Stimulated activated CD8-positive, alpha-beta memory T cell treated with anti-CD3 and anti-CD28 coated beads, Interleukin-15, amount 100 ng/mL, for 48 hours (primary cell): ENCODE measurements at regions not wholly inside any gene's neighbourhood (a gene's known extent, or its start where the extent isn't known, plus 50 kb on each side); places are given as distances from the start of the nearest gene placed in this dataset.

Source experiments
- DNase-seq, 2 donors: peaks; one replicate each; pipeline ENCODE4 v3.0.0-alpha.2; 2020; ENCODE audit warnings: low read depth in 2 of 2

DNA sequence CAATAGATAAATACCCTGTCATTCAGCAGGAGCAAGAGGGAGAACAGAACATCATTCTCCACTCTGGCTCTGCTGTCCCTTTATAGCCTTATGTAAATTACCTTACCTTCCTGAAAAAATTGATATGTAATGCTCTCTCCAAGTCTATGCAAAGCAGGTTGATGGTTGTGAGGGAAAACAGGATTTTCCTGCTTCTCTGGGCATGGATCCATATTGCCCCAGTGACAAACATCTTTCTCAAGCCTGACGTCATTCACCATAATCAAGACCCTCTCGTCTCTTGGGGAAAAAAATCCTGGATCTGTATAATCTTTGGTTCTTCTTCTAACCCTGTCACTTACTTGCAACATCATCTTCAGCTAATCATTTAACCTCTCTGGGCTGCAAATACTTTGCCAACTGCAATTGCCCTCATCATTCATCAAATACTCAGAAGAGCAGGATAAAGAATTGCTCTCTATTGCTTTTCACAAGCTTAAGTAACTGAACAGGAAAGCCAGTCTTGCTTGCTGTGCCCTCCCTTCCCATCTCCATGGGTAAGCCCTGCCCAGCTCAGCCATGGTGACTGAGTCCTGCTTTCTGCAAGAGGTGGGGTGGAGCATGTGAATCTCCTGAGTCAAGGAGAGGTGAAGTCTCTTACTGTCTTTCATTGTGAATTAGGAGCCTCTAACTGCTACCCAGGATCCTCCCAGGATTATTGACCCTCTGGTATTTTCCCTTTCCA, 123.7 kb upstream of the KLF7 start:
- DNase-seq: no peak

DNA sequence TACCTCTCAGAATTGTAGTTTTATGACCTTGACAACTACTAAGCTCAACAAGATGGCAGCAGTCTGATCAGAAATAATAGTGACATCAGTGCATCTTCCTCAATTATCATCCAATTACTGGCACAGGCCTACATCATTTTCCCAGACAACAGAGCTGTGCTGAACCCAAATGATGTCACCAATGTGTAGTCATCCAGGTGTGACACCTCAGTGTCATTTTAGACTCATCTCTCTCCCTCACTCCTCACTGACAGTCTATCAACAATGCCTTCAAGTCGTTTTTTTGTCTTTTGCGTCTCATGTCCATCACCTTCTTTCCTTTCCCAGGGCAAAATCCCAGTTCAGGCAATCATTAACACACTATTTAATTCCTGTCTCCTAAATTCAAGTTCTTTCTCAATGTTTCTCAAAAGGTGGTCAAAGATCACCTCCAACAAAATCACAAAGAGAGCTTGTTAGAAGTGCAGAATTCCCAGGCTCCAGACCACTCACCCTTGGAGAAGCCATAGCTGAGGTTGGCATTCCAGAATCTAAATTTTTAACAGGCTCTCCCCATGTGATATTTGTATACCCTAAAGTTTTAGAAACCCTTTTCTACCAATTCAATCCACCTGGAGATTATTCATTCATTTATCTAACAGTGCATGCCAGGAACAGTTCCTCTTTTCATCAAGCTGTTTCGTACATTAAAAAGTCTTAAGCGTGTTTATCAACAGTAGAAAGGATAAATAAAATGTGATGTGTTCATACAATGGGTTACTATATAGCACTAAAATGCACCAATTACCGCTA, 125.3 kb upstream of the KLF7 start:
- DNase-seq: no peak

DNA sequence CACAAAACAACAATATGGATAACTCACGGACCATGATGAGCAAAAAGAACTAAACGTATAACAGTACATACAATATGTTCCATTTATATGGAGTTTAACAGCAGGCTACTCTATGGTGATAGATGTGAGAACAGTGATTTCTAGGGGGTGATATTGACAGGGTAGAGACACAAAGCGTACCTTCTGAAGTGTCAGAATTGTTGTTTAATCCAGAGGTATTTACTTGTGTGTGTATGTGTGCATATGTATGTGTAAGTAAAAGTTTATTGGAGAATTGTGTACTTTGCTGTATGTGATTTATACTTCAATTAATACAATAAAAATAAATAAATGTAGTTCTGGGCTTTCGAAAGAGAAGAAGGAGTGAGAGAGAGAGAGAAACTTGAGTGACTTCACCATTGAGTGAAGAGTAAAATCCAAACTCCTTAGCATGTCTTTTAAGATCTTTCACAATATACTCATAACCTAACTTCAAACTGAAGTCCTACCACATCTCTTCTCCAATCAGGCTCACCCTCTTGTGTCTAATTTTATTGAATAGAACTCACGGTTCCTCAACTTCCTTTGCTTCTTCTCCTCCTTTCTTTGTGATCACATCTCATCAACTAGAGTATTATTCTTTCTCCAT, 126.0 kb upstream of the KLF7 start:
- DNase-seq: no peak

DNA sequence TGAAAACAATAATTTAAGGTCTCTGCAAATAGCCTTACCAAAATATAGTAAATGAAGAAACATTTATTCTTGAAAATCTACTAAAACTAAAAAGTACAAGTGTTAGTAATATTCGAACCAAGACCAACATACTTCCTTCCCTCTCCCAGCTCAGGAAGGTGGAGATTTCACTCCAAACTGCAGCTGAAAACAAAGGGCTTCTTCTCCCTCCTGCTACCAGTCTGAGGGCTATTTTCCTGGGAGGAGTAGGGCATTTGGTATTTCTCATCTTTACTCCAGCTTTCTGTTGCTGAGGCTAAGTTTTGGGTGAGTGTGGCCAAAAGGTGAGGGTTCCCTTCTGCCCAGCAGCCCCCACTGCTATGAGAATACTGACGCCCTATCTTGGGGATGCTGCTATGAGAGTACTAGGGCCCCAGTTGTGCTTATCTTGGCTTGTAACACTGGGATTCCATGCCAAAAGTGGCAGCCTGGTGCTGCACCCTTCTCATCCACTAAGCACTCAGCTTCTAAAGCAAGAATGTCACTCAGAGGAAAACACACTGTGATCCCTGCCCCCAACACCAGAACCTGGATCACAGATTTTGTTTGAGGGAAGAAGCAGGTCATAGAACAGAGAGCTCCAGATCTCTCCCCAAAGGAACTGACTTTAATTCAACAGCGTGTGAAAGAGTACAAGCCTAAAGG, 130.7 kb upstream of the KLF7 start:
- DNase-seq: no peak

DNA sequence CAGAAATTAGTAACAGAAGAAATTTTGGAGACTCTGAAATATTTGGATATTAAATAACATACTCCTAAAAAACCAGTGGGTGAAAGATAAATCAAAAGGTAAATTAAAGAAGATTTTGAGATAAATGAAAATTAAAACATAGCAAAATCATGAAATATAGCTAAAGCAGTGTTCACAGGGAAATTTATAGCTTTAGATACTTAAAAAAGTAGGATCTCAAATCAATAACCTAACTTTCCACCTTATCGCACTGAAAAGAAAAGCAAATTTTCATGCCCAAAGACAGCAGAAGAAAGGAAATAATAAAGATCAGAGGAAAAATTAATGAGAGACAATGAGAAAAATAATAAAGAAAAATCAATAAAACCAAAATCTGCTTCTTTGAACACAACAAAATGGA, 135.1 kb upstream of the KLF7 start:
- no peak for DNase-seq

DNA sequence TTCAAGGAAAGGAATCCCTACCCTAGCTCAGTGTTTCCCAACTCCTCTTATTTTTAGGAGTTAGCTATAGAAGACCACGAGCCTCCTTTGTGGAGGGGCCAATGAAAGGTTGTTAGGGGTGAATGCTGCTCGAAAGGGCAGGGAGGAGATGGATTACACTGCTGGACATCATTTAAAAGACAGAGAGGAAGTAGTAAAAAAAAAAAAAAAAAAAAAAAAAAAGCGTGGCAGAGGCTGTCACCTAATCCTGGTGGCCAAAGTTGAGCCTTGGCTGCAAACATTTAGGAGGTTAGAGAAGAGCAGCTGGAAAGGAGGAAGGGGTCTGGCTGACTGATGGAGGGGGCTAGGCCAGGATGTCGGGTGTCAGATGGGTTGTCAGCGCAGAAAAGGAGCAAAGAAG, 139.0 kb upstream of the KLF7 start:
- DNase-seq: no peak

DNA sequence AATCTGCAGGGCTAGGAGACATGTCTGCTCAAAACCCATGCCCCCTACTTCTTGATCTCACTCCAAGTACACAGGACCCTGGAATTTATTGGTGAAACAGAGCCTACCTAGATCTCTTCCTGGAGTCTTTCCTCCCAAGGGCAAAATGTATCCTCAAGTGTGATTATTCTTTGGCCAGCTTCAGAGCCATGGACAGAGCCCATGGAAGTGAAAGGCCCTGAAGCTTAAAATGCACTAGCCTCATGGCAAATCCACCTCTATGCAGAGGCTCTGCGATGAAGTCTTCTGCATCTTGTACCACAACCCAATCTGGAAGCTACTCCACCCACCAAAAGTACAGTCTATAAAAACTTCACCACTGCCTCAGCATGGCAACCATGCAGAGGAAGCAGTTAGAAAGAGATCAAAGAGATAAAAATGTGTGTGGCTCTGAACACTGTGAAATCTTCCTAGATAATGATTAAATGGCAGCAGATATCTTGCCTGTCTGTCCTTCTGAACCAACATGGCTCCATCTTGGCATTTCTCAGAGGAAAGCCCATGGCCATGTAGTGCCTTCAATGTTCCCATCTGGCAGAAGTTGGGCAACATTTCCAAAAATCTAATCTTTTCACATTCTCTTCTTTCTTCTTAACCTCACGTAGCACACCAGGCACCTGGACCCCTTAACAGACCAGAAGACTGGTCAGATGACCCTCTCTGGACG, 142.9 kb upstream of the KLF7 start:
- DNase-seq: no peak

DNA sequence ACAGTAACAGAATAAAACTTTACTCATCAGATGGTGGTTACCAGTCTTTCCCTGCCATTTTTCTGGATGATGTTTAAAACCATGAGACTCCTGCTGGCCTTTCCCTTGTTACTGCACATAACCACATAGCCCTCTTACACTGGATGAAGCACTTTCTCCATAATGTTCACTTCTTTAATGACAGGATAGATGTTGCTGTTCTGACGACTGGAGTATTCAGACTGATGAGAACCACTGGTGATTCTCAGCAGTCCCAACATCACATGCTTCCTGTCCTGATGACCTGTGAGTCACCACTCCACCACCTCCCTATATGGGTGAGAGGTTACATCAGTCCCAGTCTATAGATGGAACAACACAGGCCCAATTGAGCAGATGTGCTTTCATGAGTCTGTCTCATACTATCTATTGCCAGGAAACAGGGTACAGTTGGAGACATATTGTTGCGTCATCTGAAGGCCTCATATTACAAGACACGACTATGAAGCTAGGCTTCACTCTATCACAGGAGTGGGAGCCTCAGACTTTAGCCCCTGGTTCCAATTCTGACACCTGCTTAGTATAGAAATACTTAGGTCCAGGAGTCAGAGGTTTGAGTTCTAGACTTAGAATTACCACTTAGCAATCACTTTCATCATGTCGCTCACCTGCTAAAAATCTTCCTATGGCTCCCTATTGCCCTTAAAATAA, 145.7 kb upstream of the KLF7 start:
- DNase-seq: peak; percentile 17 to 51

DNA sequence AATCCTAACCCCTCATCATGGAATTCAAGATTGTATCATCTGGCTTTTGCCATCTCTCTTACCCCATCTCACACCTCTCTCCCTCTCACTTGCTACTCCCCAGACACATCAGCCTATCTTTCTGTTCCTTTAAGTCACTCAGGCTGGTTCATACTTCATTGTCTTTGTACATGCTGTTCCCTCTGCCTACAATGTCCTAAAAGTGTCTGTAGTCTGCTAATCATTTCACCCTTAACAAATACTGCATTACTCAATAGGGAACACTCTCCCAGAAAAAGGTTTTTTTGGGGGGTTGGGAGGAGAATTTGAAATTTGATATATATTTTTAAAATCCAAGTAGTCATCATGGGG, 146.2 kb upstream of the KLF7 start:
- DNase-seq: no peak

DNA sequence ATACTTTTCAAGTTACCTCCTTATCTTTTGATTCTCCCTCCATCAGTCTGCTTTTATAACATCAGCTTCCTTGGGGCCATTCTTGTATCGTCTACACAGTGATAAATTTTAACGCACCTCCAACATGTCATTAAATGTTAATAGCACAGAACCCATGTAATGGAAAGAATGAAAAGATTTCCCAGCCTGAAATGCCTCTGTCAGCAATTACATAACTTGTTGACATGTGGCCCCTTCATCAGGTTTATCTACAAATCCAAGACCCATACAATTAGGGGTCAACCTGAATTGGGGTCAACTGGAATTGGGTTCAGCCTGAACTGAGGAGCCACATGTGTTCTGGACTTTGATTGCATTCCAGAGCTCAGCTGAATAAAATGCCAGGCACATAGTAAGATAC, 148.2 kb upstream of the KLF7 start:
- no peak for DNase-seq

DNA sequence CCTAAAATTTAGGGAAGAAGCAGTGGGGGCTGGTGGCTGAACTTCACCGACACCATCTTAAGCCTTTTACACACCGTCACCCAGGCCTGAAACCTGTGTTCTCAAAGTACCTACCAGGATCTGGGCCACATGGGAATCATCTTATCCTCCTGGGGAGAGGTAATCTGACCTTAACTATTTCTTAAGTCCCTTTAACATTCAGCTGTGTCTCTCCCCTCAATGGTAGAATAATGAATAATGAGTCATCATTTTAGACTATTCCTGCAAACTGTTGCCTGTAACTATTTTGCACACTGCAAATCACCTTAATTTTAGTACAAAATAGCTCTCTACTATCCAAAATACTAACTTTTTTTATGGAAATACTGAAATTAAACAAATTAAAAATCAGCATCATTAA, 149.4 kb upstream of the KLF7 start:
- no peak for DNase-seq

DNA sequence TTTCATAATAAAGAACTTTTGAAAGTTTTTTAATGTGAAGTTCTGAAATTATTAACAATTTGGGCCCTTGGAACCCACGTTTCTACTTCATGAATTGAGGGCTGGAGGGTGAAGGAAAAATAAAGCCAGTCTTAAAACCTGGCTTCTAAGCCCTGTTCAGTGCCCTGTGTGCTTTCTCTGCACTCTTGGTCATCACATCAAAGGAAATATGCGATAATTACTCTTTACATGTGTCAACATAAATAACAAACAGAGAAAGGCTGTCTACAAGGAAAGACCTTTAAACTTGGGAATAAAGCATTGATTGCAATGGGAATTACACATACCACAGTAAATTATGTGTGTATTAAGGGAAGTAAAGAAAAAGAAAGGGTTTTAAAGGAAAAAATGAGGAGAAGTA, 150.7 kb upstream of the KLF7 start:
- no peak for DNase-seq

DNA sequence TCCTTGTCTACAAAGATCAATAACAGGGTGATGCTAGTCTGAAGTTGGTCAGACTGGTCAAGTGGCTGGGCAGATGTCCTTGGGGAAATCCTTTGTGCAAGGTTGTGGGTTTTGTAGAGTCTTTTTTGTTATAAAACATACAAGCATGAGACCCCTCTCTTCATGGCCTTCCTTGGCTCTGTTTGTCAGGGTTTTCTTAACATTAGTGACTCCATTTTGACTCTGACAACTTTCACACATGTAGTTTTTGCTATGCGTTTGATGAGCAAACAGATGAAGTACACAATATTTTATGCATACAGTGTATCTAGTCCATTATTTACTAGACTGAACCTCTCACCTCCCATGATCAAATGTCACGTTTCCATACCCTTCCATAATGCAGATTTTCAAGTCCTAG, 151.2 kb upstream of the KLF7 start:
- DNase-seq: no peak

DNA sequence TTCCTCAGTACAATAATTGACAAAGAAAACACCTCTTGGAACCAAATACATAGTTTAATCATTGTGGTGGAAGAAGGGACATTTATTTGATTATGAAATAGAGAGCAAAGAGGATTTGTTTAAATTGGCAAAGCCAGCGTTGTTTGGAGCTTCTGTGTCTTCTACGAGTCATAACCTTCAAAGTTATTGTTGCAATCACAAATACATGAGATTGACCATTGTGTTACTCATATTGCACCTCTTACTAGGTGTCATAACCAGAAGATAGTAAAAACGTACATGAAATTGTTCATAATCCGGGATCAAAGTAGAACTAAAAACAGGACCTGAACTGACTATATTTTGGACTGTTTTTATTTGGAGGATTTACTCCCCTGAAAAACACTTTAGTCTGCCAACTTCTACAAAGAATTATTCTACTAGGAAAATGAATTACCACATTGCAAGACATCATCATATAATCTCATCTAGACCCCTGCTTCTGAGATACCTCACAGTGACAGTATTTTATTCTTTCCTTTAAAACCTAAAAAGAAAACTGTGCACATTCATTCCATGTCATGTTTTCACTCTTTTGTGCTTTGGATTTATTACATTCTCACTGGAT, 151.7 kb upstream of the KLF7 start:
- DNase-seq: no peak

DNA sequence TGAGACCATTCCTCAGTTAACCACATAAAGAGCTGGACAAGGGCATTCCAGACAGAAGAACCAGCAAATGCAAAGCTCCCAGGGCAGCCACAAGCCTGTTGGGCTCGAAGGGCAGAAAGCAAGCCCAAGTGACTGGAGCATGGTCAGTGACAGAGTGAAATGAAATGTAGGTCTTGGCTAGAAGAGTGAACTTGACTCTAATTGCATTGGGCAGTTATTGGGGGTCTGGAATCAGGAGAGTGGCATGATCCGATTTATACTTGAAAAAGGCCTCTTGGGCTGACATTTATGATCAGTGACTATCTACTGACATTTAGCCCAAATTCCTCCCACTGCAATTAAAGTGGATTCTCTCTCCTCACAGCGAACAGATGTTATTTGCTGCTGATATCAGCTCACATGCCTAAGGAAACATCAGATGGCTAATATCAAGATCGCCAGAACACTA, 152.5 kb upstream of the KLF7 start:
- no peak for DNase-seq

DNA sequence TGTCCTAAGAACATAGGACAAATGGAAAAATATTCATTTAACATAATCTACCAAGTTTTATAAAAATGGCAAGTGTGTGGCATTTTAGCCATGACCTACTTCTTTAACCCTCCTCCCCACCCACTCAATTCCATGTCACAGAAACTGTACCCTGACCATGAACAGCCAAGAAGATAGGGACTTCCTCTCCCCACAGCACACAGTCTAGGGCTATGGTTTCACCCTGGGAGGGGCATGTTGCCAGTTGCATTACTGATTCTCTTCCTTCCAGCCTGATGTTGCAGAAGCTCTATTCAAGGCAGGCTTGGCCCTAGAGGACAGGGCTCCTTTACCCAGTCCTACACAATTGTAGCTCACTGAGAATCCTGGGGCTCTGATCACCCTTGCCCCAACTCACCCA, 153.6 kb upstream of the KLF7 start:
- DNase-seq: no peak

DNA sequence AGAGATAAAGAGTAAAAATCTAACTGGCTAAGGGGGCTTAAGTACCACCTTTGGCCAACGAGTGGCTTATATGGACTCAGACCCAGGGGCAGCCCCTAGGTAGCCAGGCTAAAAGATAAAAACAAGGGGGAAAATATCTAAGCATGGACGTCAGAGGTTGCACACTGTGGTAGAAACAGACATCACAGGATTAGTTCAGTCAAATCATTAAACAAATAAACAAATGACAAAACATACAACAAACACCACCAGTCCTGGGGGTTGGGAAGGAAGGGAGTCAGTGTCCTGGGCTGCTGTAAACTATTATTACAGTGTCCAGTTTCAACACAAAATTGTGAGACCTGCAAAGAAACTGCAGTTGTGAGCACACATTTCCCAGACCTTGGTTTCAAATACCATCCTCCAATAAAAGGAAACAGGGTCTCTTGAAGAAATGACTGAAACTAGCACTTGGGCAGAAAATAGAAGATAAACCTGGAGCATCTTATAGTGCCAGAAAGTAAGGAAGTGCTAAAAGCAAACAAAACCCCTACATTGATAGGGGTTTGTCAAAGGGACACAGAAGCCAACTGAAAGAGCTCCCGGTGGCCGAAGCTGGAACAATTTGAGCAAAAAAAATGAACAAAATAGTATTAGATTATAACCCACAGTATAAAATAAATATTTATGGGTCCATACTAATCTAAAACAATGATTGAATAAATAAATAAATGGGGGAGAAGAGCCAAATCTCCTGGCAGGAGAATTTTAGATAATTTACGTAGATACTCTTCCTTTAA, 154.8 kb upstream of the KLF7 start:
- no peak for DNase-seq

DNA sequence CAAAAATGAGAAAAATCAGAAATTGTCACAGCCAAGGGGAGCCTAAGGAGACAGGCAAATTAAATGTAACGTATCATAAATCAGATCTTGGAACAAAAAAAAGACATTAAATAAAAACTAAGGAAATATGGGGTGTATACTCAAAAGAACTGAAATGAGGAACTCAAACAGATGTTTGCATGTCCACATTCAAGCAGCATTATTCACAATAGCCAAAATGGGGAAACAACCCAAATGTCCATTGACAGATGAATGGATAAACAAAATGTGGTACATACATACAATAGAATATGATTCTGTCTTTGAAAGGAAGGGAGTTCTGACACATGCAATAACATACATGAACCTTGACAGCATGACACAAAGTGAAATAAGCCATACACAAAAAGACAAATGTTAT, 155.8 kb upstream of the KLF7 start:
- DNase-seq: no peak

DNA sequence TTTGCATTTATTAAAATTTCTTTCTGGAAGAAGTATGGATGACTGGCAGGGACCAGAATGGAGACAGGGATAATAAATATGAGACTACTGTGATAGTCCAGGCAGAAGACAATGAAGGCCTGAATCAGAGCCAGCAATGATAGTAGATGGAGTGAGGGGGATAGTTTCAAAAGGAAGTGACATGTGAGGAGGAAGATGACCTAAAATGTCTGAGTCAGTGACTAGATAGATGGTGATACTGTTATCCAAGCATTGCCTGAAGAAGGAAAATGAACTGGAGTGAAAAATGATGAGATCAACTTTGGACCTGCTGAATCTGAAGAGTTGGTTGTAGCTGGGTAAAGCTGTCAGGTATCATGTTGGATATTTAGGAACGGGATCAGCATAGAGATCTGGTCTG, 158.3 kb upstream of the KLF7 start:
- no peak for DNase-seq

DNA sequence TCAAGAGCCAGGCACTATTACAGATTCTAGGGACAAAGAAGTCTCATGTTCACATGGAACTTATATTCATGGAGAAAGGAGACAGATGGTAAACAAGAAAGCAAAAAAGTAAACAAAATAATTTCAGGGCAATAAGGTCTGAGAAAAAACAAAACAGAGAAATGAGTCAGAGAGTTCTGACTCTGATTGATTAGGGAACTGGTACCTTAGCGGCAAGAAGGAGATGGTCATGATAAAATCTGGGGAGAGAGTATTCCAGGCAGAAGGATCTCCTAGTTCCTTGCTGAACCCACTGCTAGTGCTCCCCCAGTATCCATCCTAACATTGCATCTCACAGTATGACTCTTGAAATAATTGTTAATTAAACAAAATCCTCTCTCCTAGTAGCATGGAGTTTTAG, 161.8 kb upstream of the KLF7 start:
- DNase-seq: no peak
